Activated CD4-positive, alpha-beta T cell treated with anti-CD3 and anti-CD28 coated beads, Interleukin-2, amount 50 U/mL, for 16 hours (primary cell): ENCODE measurements at regions not wholly inside any gene's neighbourhood (a gene's known extent, or its start where the extent isn't known, plus 50 kb on each side); places are given as distances from the start of the nearest gene placed in this dataset.

Source experiments
- DNase-seq: peaks from one replicate; pipeline ENCODE4 v3.0.0-alpha.2; 2020

- DNase-seq: no peak
Observed at GRCh38 chr6:44561060-44561623, 173.6 kb downstream of the CDC5L start.

GRCh38 chr6:44561832-44562665 lies 174.5 kb downstream of the CDC5L start:
- no peak for DNase-seq

GRCh38 chr6:44563397-44563796 lies 175.9 kb downstream of the CDC5L start:
- DNase-seq: peak; percentile 30

GRCh38 chr6:44564906-44565524 lies 177.5 kb downstream of the CDC5L start:
- no peak for DNase-seq

GRCh38 chr6:44567406-44567805 lies 179.9 kb downstream of the CDC5L start:
- no peak for DNase-seq

DNA sequence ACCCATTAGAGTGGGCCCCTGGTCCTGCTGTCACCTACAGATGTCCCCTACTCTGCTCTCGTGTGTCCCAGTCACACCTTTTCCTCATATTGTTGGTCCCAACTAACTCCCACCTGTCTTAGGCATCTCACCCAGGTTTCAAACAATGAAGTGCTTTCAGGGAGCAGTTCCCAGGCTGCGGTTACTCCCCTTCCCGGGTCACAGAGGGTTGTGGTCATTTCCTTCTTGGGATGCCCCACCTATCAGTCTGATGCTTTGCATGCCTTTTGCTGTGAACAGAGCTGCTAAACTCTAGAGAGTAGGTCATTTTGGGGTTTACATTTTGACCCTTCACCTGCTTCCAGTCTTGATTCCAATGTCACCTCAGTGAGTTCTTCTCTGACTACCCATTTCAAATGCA lies 181.6 kb downstream of the CDC5L start:
- no peak for DNase-seq

DNA sequence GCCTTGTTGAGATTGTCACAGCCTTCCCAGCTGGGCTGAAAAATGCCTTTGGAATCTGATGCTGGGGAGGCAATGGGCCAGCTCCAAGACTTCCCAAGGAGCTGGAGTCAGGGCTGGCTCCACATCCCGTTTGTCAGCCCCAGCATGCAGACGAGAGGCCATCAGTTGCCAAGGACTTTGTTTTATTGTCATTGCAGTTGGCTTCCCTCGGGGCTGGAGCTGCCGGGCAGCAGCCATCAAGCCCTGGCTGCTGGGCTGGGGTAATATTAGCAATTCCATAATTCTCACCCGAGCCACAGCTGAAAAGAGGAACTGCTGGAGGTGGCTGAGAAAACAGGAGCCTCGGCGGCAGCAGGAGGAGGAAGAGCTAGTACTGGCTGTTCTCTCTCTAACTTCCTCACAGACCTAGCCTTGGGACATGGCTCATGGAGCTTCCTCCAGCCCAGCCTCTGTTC lies 182.5 kb downstream of the CDC5L start:
- no peak for DNase-seq

GRCh38 chr6:44571510-44571909 lies 184.0 kb downstream of the CDC5L start:
- no peak for DNase-seq

DNA sequence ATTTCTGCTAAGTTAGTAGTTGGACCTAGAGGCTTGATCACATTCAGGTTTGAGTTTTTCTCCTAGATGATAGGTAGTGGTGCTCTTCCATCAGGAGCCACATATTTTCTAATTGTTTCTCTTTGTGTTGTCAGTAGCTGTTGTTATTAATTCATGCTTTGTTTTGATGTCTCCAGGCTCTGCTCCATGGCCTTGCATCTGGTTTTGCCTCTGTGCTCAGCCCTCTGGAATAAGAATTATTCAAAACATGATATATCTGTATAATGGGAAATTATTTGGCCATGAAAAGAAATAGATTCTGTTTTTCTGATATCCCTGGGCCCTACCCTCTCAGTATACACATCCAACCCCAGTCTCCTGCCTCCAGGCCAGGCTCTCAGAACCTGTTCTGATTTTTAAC lies 184.8 kb downstream of the CDC5L start:
- DNase-seq: no peak

- DNase-seq: no peak
Observed at GRCh38 chr6:44575644-44576043, 188.1 kb downstream of the CDC5L start.

- DNase-seq: no peak
Observed at GRCh38 chr6:44576132-44576631, 188.7 kb downstream of the CDC5L start.

DNA sequence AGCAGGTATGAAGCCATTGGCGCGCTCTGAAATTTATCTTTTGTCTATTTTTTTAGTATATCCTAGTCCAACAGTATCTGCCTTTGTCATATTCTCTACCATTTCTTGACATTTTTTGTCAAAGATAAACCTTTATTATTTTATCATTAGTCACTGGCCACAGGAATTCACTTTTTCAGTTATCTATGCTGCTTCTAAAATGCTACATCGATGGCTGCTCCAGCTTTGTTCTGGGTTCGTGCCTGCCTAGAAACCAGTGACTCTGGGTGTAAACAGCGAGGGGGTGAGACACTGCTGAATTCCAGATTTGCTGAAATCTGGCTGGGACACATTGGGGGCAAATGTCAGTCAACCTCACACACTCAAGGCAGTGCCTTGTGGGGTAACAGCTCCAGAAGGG lies 193.4 kb downstream of the CDC5L start:
- DNase-seq: no peak

- no peak for DNase-seq
Observed at GRCh38 chr6:44582930-44583329, 195.4 kb downstream of the CDC5L start.

- no peak for DNase-seq
Observed at GRCh38 chr6:44590471-44590870, 203.0 kb downstream of the CDC5L start.

- DNase-seq: peak; percentile 71
Observed at GRCh38 chr6:44593539-44593944, 206.0 kb downstream of the CDC5L start.

GRCh38 chr6:44594481-44594880 lies 207.0 kb downstream of the CDC5L start:
- DNase-seq: no peak

DNA sequence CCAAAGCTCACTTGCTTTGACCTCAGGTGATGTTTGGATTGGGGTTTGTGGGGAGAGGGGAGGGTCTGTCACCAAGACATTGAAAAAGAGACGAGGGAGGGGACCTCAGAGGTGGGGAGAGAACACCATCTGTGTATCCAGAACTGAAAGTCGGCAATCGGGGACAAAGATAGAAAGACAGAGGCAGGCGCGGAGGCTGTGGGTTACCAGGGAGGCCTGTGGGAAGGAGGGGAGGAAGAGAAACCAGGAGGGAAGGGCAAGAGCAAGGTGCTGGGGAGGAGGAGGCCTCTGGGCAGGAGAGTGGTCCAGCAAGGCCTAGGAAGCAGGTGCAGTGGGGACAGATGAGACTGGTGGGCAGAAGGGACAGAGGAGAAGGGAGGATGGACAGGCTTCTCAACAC lies 211.2 kb downstream of the CDC5L start:
- DNase-seq: no peak

DNA sequence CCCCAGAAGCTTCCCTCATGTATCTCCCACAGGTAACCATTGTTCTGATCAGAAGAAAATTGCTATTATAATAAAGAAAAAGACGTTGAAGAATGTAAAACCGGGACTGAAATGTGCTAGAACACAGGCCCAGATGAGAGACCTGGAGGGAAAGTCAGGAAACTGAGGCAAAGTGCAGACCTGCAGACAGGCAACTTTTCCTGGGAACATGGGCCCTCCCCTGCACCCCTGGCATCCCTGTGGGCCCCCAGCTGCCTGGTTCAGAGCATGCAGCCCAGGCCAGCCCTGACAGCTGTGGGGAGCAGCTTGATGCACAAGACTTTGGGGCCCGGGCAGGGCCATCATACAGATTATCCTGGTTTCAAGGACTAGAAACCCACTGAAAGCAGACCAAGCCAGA lies 212.2 kb downstream of the CDC5L start:
- DNase-seq: no peak

DNA sequence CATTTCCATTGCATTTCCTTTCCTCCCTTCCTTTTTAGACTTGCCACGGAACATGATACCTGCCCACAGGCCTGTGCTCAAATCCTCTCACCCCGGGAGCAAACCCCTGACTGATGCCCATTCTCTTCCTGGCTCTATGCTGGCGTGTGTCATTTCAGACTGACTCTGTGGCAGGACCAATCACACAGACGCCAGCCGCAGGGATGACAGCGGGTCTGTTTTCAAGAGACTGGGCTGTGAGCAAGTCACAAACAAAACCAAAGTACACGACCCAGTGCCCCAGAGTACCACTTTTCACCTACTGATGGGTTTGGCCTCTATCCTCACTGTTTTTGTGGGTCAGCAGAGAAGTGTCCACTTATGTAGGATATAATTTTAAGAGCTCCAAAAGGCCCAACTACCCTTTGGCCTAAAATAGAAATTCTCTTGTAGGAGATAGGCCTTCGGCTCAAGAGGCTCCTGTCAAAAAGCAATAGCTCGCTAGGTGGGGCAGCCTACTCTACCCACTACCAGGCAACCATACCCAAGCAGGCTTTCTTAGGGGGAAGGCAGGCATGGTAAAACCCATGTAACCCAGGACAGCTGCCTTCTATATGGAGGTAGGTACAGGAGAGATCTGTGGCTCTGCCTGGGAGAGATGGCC lies 215.7 kb downstream of the CDC5L start:
- no peak for DNase-seq

GRCh38 chr6:44606504-44606903 lies 219.0 kb downstream of the CDC5L start:
- no peak for DNase-seq

- no peak for DNase-seq
Observed at GRCh38 chr6:44606976-44607375, 219.5 kb downstream of the CDC5L start.

DNA sequence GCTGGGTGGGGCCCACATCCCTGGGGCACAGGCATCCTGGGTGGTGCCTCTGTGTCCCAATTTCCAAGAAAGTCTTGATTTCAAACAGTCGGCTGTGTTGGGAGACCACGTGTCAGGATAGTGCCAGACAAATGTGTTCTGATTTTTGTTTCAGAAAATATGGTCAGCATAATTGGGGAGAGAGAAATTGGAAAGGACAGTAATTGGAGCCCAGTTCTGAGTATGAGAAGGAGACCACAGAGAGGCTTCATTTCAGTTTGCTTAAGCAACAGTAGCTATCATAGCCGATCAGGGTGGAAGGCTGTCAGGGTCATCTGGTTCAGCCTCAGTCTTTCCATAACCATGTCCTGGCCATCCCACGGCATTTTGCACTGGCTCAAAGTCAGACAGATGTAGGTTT lies 220.7 kb downstream of the CDC5L start:
- no peak for DNase-seq

- no peak for DNase-seq
Observed at GRCh38 chr6:44609051-44609612, 221.6 kb downstream of the CDC5L start.
